ENCODE measurements at regions not wholly inside any gene's neighbourhood (a gene's known extent, or its start where the extent isn't known, plus 50 kb on each side); places are given as distances from the start of the nearest gene placed in this dataset.
A peak's percentile ranks its signal among the peaks of the same experiment; 100 is the strongest.

- no peak overlapping the region for H3K4me3 ChIP-seq (ENCODE audit: low read depth, low read length)
- TF ChIP-seq CTCF (conservative IDR thresholded peaks at IDR 0.05; ENCODE audit: low read depth, low read length), result no peak
- DNase-seq (ENCODE audit: low read depth), result no peak
Measured at GRCh38 chr4:138671606-138672084, 343.9 kb upstream of the NOCT start.

GRCh38 chr4:138671106-138671505 lies 344.5 kb upstream of the NOCT start:
- H3K4me3 ChIP-seq (ENCODE audit: low read depth, low read length), result no peak overlapping the region
- no peak for TF ChIP-seq CTCF (conservative IDR thresholded peaks at IDR 0.05; ENCODE audit: low read depth, low read length)
- DNase-seq (ENCODE audit: low read depth), result no peak

- TF ChIP-seq CTCF (conservative IDR thresholded peaks at IDR 0.05; ENCODE audit: low read depth, low read length), result no peak
- DNase-seq (ENCODE audit: low read depth), result no peak
- no peak overlapping the region for H3K4me3 ChIP-seq (ENCODE audit: low read depth, low read length)
Measured at GRCh38 chr4:138670681-138671080, 344.9 kb upstream of the NOCT start.

- no peak overlapping the region for H3K4me3 ChIP-seq (ENCODE audit: low read depth, low read length)
- TF ChIP-seq CTCF (conservative IDR thresholded peaks at IDR 0.05; ENCODE audit: low read depth, low read length), result no peak
- DNase-seq (ENCODE audit: low read depth), result peak; percentile 86
Measured at GRCh38 chr4:138669479-138670315, 345.9 kb upstream of the NOCT start.

GRCh38 chr4:138668309-138668708 lies 347.3 kb upstream of the NOCT start:
- DNase-seq (ENCODE audit: low read depth), result no peak
- TF ChIP-seq CTCF (conservative IDR thresholded peaks at IDR 0.05; ENCODE audit: low read depth, low read length), result no peak
- no peak overlapping the region for H3K4me3 ChIP-seq (ENCODE audit: low read depth, low read length)

- no peak for DNase-seq (ENCODE audit: low read depth)
- no peak for TF ChIP-seq CTCF (conservative IDR thresholded peaks at IDR 0.05; ENCODE audit: low read depth, low read length)
- H3K4me3 ChIP-seq (ENCODE audit: low read depth, low read length), result no peak overlapping the region
Measured at GRCh38 chr4:138666366-138666765, 349.2 kb upstream of the NOCT start.

- H3K4me3 ChIP-seq (ENCODE audit: low read depth, low read length), result no peak overlapping the region
- DNase-seq (ENCODE audit: low read depth), result no peak
- TF ChIP-seq CTCF (conservative IDR thresholded peaks at IDR 0.05; ENCODE audit: low read depth, low read length), result no peak
Measured at GRCh38 chr4:138665851-138666250, 349.7 kb upstream of the NOCT start.

All from choroid plexus epithelial cell (primary cell).